ENCODE measurements at regions not wholly inside any gene's neighbourhood (a gene's known extent, or its start where the extent isn't known, plus 50 kb on each side); places are given as distances from the start of the nearest gene placed in this dataset.
A peak's percentile ranks its signal among the peaks of the same experiment; 100 is the strongest.

- no peak for FAIRE-seq
- no peaks in the 10 kb centered on the region for H3K27me3 ChIP-seq (ENCODE audit: control insufficient read depth, insufficient read depth, low read length)
- peak; percentile 92 for DNase-seq (ENCODE audit: low read depth)
- no peak for TF ChIP-seq CTCF (IDR thresholded peaks at IDR 0.05; ENCODE audit: insufficient read depth, low read length, severe bottlenecking)
- H3K36me3 ChIP-seq (ENCODE audit: control insufficient read depth, insufficient read depth, low read length), result no peaks in the 10 kb centered on the region
- no peak overlapping the region for H3K4me3 ChIP-seq (ENCODE audit: low read depth, low read length)
Observed at GRCh38 chr12:24244801-24245200, 295.3 kb upstream of the SOX5 start.

GRCh38 chr12:24244231-24244630, 294.8 kb upstream of the SOX5 start:
- TF ChIP-seq CTCF (IDR thresholded peaks at IDR 0.05; ENCODE audit: insufficient read depth, low read length, severe bottlenecking), result no peak

GRCh38 chr12:24240707-24241106, 291.2 kb upstream of the SOX5 start:
- TF ChIP-seq CTCF (IDR thresholded peaks at IDR 0.05; ENCODE audit: insufficient read depth, low read length, severe bottlenecking), result no peak
- FAIRE-seq (no peak), DNase-seq (ENCODE audit: low read depth) (no peak)
- no peaks in the 10 kb centered on the region for H3K36me3 ChIP-seq (ENCODE audit: control insufficient read depth, insufficient read depth, low read length)
- no peak overlapping the region for H3K4me3 ChIP-seq (ENCODE audit: low read depth, low read length)
- no peaks in the 10 kb centered on the region for H3K27me3 ChIP-seq (ENCODE audit: control insufficient read depth, insufficient read depth, low read length)

More at GRCh38 chr12:24244231-24244630, 294.8 kb upstream of the SOX5 start:
- H3K27me3 ChIP-seq (ENCODE audit: control insufficient read depth, insufficient read depth, low read length), result no peaks in the 10 kb centered on the region
- FAIRE-seq, result no peak
- no peak for DNase-seq (ENCODE audit: low read depth)
- H3K4me3 ChIP-seq (ENCODE audit: low read depth, low read length), result no peak overlapping the region
- H3K36me3 ChIP-seq (ENCODE audit: control insufficient read depth, insufficient read depth, low read length), result no peaks in the 10 kb centered on the region

- no peak for DNase-seq (ENCODE audit: low read depth)
- no peak for FAIRE-seq
Observed at GRCh38 chr12:24233519-24234246, 284.2 kb upstream of the SOX5 start.

GRCh38 chr12:24232531-24232930, 283.1 kb upstream of the SOX5 start:
- H3K27me3 ChIP-seq (ENCODE audit: control insufficient read depth, insufficient read depth, low read length), result no peaks in the 10 kb centered on the region
- no peak overlapping the region for H3K4me3 ChIP-seq (ENCODE audit: low read depth, low read length)
- TF ChIP-seq CTCF (IDR thresholded peaks at IDR 0.05; ENCODE audit: insufficient read depth, low read length, severe bottlenecking), result no peak
- H3K36me3 ChIP-seq (ENCODE audit: control insufficient read depth, insufficient read depth, low read length), result no peaks in the 10 kb centered on the region
- FAIRE-seq (no peak), DNase-seq (ENCODE audit: low read depth) (peak; percentile 62)

More at GRCh38 chr12:24233519-24234246, 284.2 kb upstream of the SOX5 start:
- Histone ChIP-seq H3K27me3 (ENCODE audit: control insufficient read depth, insufficient read depth, low read length) (no peaks in the 10 kb centered on the region), H3K4me3 (ENCODE audit: low read depth, low read length) (no peak overlapping the region), H3K36me3 (ENCODE audit: control insufficient read depth, insufficient read depth, low read length) (no peaks in the 10 kb centered on the region)
- no peak for TF ChIP-seq CTCF (IDR thresholded peaks at IDR 0.05; ENCODE audit: insufficient read depth, low read length, severe bottlenecking)

- no peaks in the 10 kb centered on the region for H3K27me3 ChIP-seq (ENCODE audit: control insufficient read depth, insufficient read depth, low read length)
- no peaks in the 10 kb centered on the region for H3K36me3 ChIP-seq (ENCODE audit: control insufficient read depth, insufficient read depth, low read length)
- FAIRE-seq (no peak), DNase-seq (ENCODE audit: low read depth) (no peak)
- no peak overlapping the region for H3K4me3 ChIP-seq (ENCODE audit: low read depth, low read length)
- no peak for TF ChIP-seq CTCF (IDR thresholded peaks at IDR 0.05; ENCODE audit: insufficient read depth, low read length, severe bottlenecking)
Observed at GRCh38 chr12:24231298-24231697, 281.8 kb upstream of the SOX5 start.

Measured in bronchial epithelial cell (primary cell).